Lung (tissue), 11 donors: ENCODE measurements at regions not wholly inside any gene's neighbourhood (a gene's known extent, or its start where the extent isn't known, plus 50 kb on each side); places are given as distances from the start of the nearest gene placed in this dataset.

Experiments
- ATAC-seq: fragments of 200-7000 bp; cut with Tn5 transposase; one replicate; pipeline ENCODE4 v1.9.1; 2020; ENCODE audit warnings: moderate number of reproducible peaks; ENCODE audit not compliant: insufficient read depth, low FRiP score
- DNase-seq, 3 donors: peaks; one replicate each; pipeline ENCODE4 v3.0.0-alpha.2; 2013 to 2017
- H3K27ac ChIP-seq, 2 donors: one replicate each; pipeline ENCODE4 v1.5.1; 2013; ENCODE audit warnings: mild to moderate bottlenecking in 2 of 2, moderate library complexity in 2 of 2, control low read depth in 1 of 2, inconsistent platforms in 1 of 2, low read depth in 1 of 2, low read length in 1 of 2
- H3K27me3 ChIP-seq, 3 donors: one replicate each; pipeline ENCODE4 v1.5.1; 2013; ENCODE audit warnings: low read length in 2 of 3; ENCODE audit not compliant: control insufficient read depth in 3 of 3, insufficient read depth in 3 of 3
- H3K36me3 ChIP-seq, 4 donors: one replicate each; pipeline ENCODE4 v1.5.1; 2013; ENCODE audit warnings: low read length in 4 of 4, mild to moderate bottlenecking in 1 of 4, moderate library complexity in 1 of 4; ENCODE audit not compliant: control insufficient read depth in 4 of 4, insufficient read depth in 4 of 4
- H3K4me1 ChIP-seq, 5 donors: one replicate each; pipeline ENCODE4 v1.5.1; 2013; ENCODE audit warnings: low read length in 5 of 5, mild to moderate bottlenecking in 2 of 5, moderate library complexity in 1 of 5; ENCODE audit not compliant: control insufficient read depth in 5 of 5, insufficient read depth in 5 of 5
- H3K4me3 ChIP-seq: one replicate; pipeline ENCODE4 v1.5.1; 2013; ENCODE audit warnings: mild to moderate bottlenecking, control low read depth, moderate library complexity
- H3K9ac ChIP-seq, 2 donors: one replicate each; pipeline ENCODE4 v1.5.1; 2013; ENCODE audit warnings: low read length in 2 of 2, control low read depth in 1 of 2; ENCODE audit not compliant: insufficient read depth in 1 of 2
- H3K9me3 ChIP-seq, 4 donors: one replicate each; pipeline ENCODE4 v1.5.1; 2013; ENCODE audit warnings: low read length in 3 of 4, mild to moderate bottlenecking in 1 of 4, moderate library complexity in 1 of 4; ENCODE audit not compliant: control insufficient read depth in 4 of 4, insufficient read depth in 3 of 4
- CTCF ChIP-seq: IDR thresholded peaks from 2 replicates; pipeline ENCODE4 v1.5.1; 2012; ENCODE audit warnings: mild to moderate bottlenecking; ENCODE audit errors: control extremely low read depth, extremely low read depth
- WGBS, 2 donors: extraction: QIAGEN DNeasy Blood & Tissue Kit; methylation state at CpG; one replicate each; pipeline ENCODE4 v1.1.7; 2013; 5-methylcytosine and 5-hydroxymethylcytosine counted together
- donor health status: control.
- donor health status: control.
- donor health status: Bipolar disorder and iron deficiency.
- donor health status: healthy.
- donor health status: DM: yes; HTN: yes; CAD: no.

- TF ChIP-seq CTCF = no peak
- no peak overlapping the region for H3K9ac ChIP-seq
- H3K9me3 ChIP-seq = no peaks in the 10 kb centered on the region
- 70 to 79% methylated on average over 4 of the region's 4 CpGs for WGBS, 2 donors
- no peaks in the 10 kb centered on the region for H3K27me3 ChIP-seq
- no peak overlapping the region for H3K4me3 ChIP-seq
- no peak overlapping the region for H3K27ac ChIP-seq
- H3K36me3 ChIP-seq = no peaks in the 10 kb centered on the region
- no peak for ATAC-seq
- no peaks in the 10 kb centered on the region for H3K4me1 ChIP-seq
- DNase-seq = no peak
These were observed 111.3 kb upstream of the CREB1 start for GRCh38 chr2:207418419-207418818.

GRCh38 chr2:207419331-207419730 is 110.4 kb upstream of the CREB1 start:
- no peak for ATAC-seq
- Histone ChIP-seq H3K36me3 (no peaks in the 10 kb centered on the region), H3K9me3 (no peaks in the 10 kb centered on the region), H3K27me3 (no peaks in the 10 kb centered on the region), H3K4me1 (no peaks in the 10 kb centered on the region), H3K27ac (no peak overlapping the region), H3K9ac (no peak overlapping the region), H3K4me3 (no peak overlapping the region)
- TF ChIP-seq CTCF = no peak
- no peak for DNase-seq
- 95 to 96% methylated on average over 4 of the region's 4 CpGs for WGBS, 2 donors

- DNase-seq (no peak), ATAC-seq (no peak)
- 96% methylated on average over 12 of the region's 12 CpGs for WGBS, 2 donors
- Histone ChIP-seq H3K4me1 (no peaks in the 10 kb centered on the region), H3K27me3 (no peaks in the 10 kb centered on the region), H3K9ac (no peak overlapping the region), H3K4me3 (no peak overlapping the region), H3K27ac (no peak overlapping the region), H3K9me3 (no peaks in the 10 kb centered on the region), H3K36me3 (no peaks in the 10 kb centered on the region)
- TF ChIP-seq CTCF = no peak
These were observed 108.1 kb upstream of the CREB1 start for GRCh38 chr2:207421671-207422070.

GRCh38 chr2:207422380-207422779 is 107.4 kb upstream of the CREB1 start:
- no peak overlapping the region for H3K9ac ChIP-seq
- DNase-seq (no peak), ATAC-seq (no peak)
- H3K9me3 ChIP-seq = no peaks in the 10 kb centered on the region
- H3K27me3 ChIP-seq = no peaks in the 10 kb centered on the region
- no peaks in the 10 kb centered on the region for H3K36me3 ChIP-seq
- 91 to 95% methylated on average over 3 of the region's 3 CpGs for WGBS, 2 donors
- no peak overlapping the region for H3K4me3 ChIP-seq
- no peak overlapping the region for H3K27ac ChIP-seq
- no peaks in the 10 kb centered on the region for H3K4me1 ChIP-seq
- TF ChIP-seq CTCF = no peak
